IgD-negative memory B cell (primary cell): ENCODE measurements at regions not wholly inside any gene's neighbourhood (a gene's known extent, or its start where the extent isn't known, plus 50 kb on each side); places are given as distances from the start of the nearest gene placed in this dataset.
"Not testable (repeated sequence)": the region's sequence is repeated elsewhere in the genome, so short reads cannot be mapped to it uniquely, and the experiment has no call there.

ENCODE experiments used
- H3K27ac Mint-ChIP-seq, 3 donors: one replicate each; pipeline ENCODE4 v1.8.0; 2020 to 2022; ENCODE audit warnings: mild to moderate bottlenecking in 3 of 3, mixed read lengths in 3 of 3, moderate library complexity in 1 of 3
- H3K27me3 Mint-ChIP-seq: one replicate; pipeline ENCODE4 v1.8.0; 2021; ENCODE audit warnings: mixed read lengths
- H3K36me3 Mint-ChIP-seq: one replicate; pipeline ENCODE4 v1.8.0; 2020; ENCODE audit warnings: mild to moderate bottlenecking, mixed read lengths
- H3K4me1 Mint-ChIP-seq, 3 donors: one replicate each; pipeline ENCODE4 v1.8.0; 2020 to 2022; ENCODE audit warnings: mixed read lengths in 3 of 3, mild to moderate bottlenecking in 1 of 3
- H3K4me3 Mint-ChIP-seq, 4 donors: one replicate each; pipeline ENCODE4 v1.8.0; 2020 to 2022; ENCODE audit warnings: mild to moderate bottlenecking in 4 of 4, mixed read lengths in 4 of 4, moderate library complexity in 3 of 4
- H3K9me3 Mint-ChIP-seq, 3 donors: one replicate each; pipeline ENCODE4 v1.8.0; 2020 to 2021; ENCODE audit warnings: mixed read lengths in 3 of 3, mild to moderate bottlenecking in 1 of 3

GRCh38 chr20:6339176-6339575, 216.3 kb upstream of the FERMT1 start:
- Mint-ChIP-seq H3K27me3 (no peaks in the 10 kb centered on the region), H3K9me3 (peaks cover 0 to 4% (median 0%) of the 10 kb centered on the region in 3 donors), H3K4me1 (no peaks in the 10 kb centered on the region), H3K27ac (no peak overlapping the region), H3K4me3 (no peak overlapping the region), H3K36me3 (no peaks in the 10 kb centered on the region)

- Mint-ChIP-seq H3K4me1 (peaks cover 0 to 1% (median 0%) of the 10 kb centered on the region in 3 donors), H3K4me3 (peak overlapping the region in 1 of 4 donors; percentile 30), H3K27me3 (no peaks in the 10 kb centered on the region), H3K27ac (no peak overlapping the region), H3K9me3 (peaks cover 3 to 9% (median 6%) of the 10 kb centered on the region in 3 donors), H3K36me3 (no peaks in the 10 kb centered on the region)
Observed at GRCh38 chr20:6333110-6333509, 210.3 kb upstream of the FERMT1 start.

- not testable (repeated sequence) for H3K4me3 Mint-ChIP-seq, H3K27ac Mint-ChIP-seq, H3K9me3 Mint-ChIP-seq, H3K27me3 Mint-ChIP-seq, H3K36me3 Mint-ChIP-seq, H3K4me1 Mint-ChIP-seq
Observed at GRCh38 chr20:6321235-6321634, 198.4 kb upstream of the FERMT1 start.

GRCh38 chr20:6311841-6312655, 189.2 kb upstream of the FERMT1 start:
- peaks cover 2% of the 10 kb centered on the region for H3K27me3 Mint-ChIP-seq
- no peak overlapping the region for H3K4me3 Mint-ChIP-seq
- peaks cover 3 to 25% (median 10%) of the 10 kb centered on the region in 3 donors for H3K9me3 Mint-ChIP-seq
- no peaks in the 10 kb centered on the region for H3K4me1 Mint-ChIP-seq
- peak overlapping the region in 1 of 3 donors; percentile 71 for H3K27ac Mint-ChIP-seq
- no peaks in the 10 kb centered on the region for H3K36me3 Mint-ChIP-seq

GRCh38 chr20:6311097-6311496, 188.3 kb upstream of the FERMT1 start:
- Mint-ChIP-seq H3K27ac (no peak overlapping the region), H3K9me3 (peaks cover 3 to 25% (median 10%) of the 10 kb centered on the region in 3 donors), H3K4me1 (no peaks in the 10 kb centered on the region), H3K27me3 (peaks cover 2% of the 10 kb centered on the region), H3K36me3 (no peaks in the 10 kb centered on the region), H3K4me3 (no peak overlapping the region)

- Mint-ChIP-seq H3K27me3 (no peaks in the 10 kb centered on the region), H3K4me3 (no peak overlapping the region), H3K4me1 (no peaks in the 10 kb centered on the region), H3K9me3 (peaks cover 0 to 5% (median 2%) of the 10 kb centered on the region in 3 donors), H3K36me3 (no peaks in the 10 kb centered on the region), H3K27ac (no peak overlapping the region)
Observed at GRCh38 chr20:6305536-6305935, 182.7 kb upstream of the FERMT1 start.

- H3K9me3 Mint-ChIP-seq = peaks cover 0 to 2% (median 2%) of the 10 kb centered on the region in 3 donors
- H3K4me3 Mint-ChIP-seq = no peak overlapping the region
- no peaks in the 10 kb centered on the region for H3K27me3 Mint-ChIP-seq
Observed at GRCh38 chr20:6302041-6302440, 179.2 kb upstream of the FERMT1 start.

GRCh38 chr20:6299456-6299855, 176.6 kb upstream of the FERMT1 start:
- Mint-ChIP-seq H3K27me3 (no peaks in the 10 kb centered on the region), H3K27ac (no peak overlapping the region), H3K9me3 (peaks cover 0 to 4% (median 3%) of the 10 kb centered on the region in 3 donors), H3K4me3 (no peak overlapping the region), H3K4me1 (no peaks in the 10 kb centered on the region), H3K36me3 (peaks cover 1% of the 10 kb centered on the region)

More at GRCh38 chr20:6302041-6302440, 179.2 kb upstream of the FERMT1 start:
- Mint-ChIP-seq H3K36me3 (peaks cover 1% of the 10 kb centered on the region), H3K27ac (no peak overlapping the region), H3K4me1 (no peaks in the 10 kb centered on the region)

- H3K27ac Mint-ChIP-seq = no peak overlapping the region
- H3K27me3 Mint-ChIP-seq = no peaks in the 10 kb centered on the region
- no peak overlapping the region for H3K4me3 Mint-ChIP-seq
- H3K4me1 Mint-ChIP-seq = no peaks in the 10 kb centered on the region
- H3K36me3 Mint-ChIP-seq = peaks cover 1% of the 10 kb centered on the region
- H3K9me3 Mint-ChIP-seq = peaks cover 0 to 3% (median 2%) of the 10 kb centered on the region in 3 donors
Observed at GRCh38 chr20:6298049-6298448, 175.2 kb upstream of the FERMT1 start.

GRCh38 chr20:6295867-6296256, 173.0 kb upstream of the FERMT1 start:
- peaks cover 2 to 4% (median 3%) of the 10 kb centered on the region in 3 donors for H3K9me3 Mint-ChIP-seq
- H3K27ac Mint-ChIP-seq = no peak overlapping the region
- no peaks in the 10 kb centered on the region for H3K27me3 Mint-ChIP-seq
- no peaks in the 10 kb centered on the region for H3K4me1 Mint-ChIP-seq
- no peak overlapping the region for H3K4me3 Mint-ChIP-seq
- peaks cover 1% of the 10 kb centered on the region for H3K36me3 Mint-ChIP-seq

- Mint-ChIP-seq H3K9me3 (peaks cover 2 to 8% (median 4%) of the 10 kb centered on the region in 3 donors), H3K36me3 (peaks cover 1% of the 10 kb centered on the region), H3K27ac (no peak overlapping the region), H3K27me3 (no peaks in the 10 kb centered on the region), H3K4me3 (no peak overlapping the region), H3K4me1 (no peaks in the 10 kb centered on the region)
Observed at GRCh38 chr20:6295127-6295866, 172.5 kb upstream of the FERMT1 start.

GRCh38 chr20:6287471-6287870, 164.6 kb upstream of the FERMT1 start:
- Mint-ChIP-seq H3K9me3 (peaks cover 6 to 33% (median 12%) of the 10 kb centered on the region in 3 donors), H3K36me3 (no peaks in the 10 kb centered on the region), H3K27ac (no peak overlapping the region), H3K4me3 (no peak overlapping the region), H3K4me1 (peaks cover 0 to 1% (median 0%) of the 10 kb centered on the region in 3 donors), H3K27me3 (no peaks in the 10 kb centered on the region)

- peaks cover 0 to 1% (median 0%) of the 10 kb centered on the region in 3 donors for H3K4me1 Mint-ChIP-seq
- H3K9me3 Mint-ChIP-seq = peaks cover 6 to 27% (median 13%) of the 10 kb centered on the region in 3 donors
- H3K27me3 Mint-ChIP-seq = no peaks in the 10 kb centered on the region
- no peak overlapping the region for H3K4me3 Mint-ChIP-seq
- no peak overlapping the region for H3K27ac Mint-ChIP-seq
- H3K36me3 Mint-ChIP-seq = no peaks in the 10 kb centered on the region
Observed at GRCh38 chr20:6282642-6283041, 159.8 kb upstream of the FERMT1 start.

GRCh38 chr20:6277661-6278240, 154.9 kb upstream of the FERMT1 start:
- Mint-ChIP-seq H3K9me3 (peaks cover 2 to 10% (median 8%) of the 10 kb centered on the region in 3 donors), H3K27ac (no peak overlapping the region), H3K36me3 (peaks cover 1% of the 10 kb centered on the region), H3K27me3 (no peaks in the 10 kb centered on the region), H3K4me1 (peaks cover 0 to 1% (median 0%) of the 10 kb centered on the region in 3 donors), H3K4me3 (no peak overlapping the region)

- H3K27ac Mint-ChIP-seq, H3K4me1 Mint-ChIP-seq, H3K27me3 Mint-ChIP-seq, H3K4me3 Mint-ChIP-seq, H3K36me3 Mint-ChIP-seq, H3K9me3 Mint-ChIP-seq: not testable (repeated sequence)
Observed at GRCh38 chr20:6270404-6270803, 147.6 kb upstream of the FERMT1 start.
